HAP-1 (cell line): ENCODE measurements at regions not wholly inside any gene's neighbourhood (a gene's known extent, or its start where the extent isn't known, plus 50 kb on each side); places are given as distances from the start of the nearest gene placed in this dataset.
"Not testable (repeated sequence)": the region's sequence is repeated elsewhere in the genome, so short reads cannot be mapped to it uniquely, and the experiment has no call there.

ENCODE experiments used
- DNase-seq, 2 experiments: peaks; one replicate each; pipeline ENCODE4 v3.0.0-alpha.2; 2016 to 2020; ENCODE audit warnings: low spot score in 2 of 2
- H3K27me3 ChIP-seq: fragments of 250-450 bp; sonication (Bioruptor Pico); 2 replicates; pipeline ENCODE4 v1.5.1; 2020; ENCODE audit warnings: low read depth, mild to moderate bottlenecking, moderate library complexity
- H3K36me3 ChIP-seq: fragments of 250-450 bp; sonication (Bioruptor Pico); replicated peaks from 2 replicates; pipeline ENCODE4 v1.5.1; 2020; ENCODE audit warnings: mild to moderate bottlenecking
- H3K4me1 ChIP-seq: fragments of 250-450 bp; sonication (Bioruptor Pico); 2 replicates; pipeline ENCODE4 v1.5.1; 2020; ENCODE audit warnings: mild to moderate bottlenecking
- H3K4me3 ChIP-seq: fragments of 250-450 bp; sonication (Bioruptor Pico); 2 replicates; pipeline ENCODE4 v1.5.1; 2020; ENCODE audit warnings: mild to moderate bottlenecking, moderate library complexity
- H3K9me3 ChIP-seq: fragments of 250-450 bp; sonication (Bioruptor Pico); 2 replicates; pipeline ENCODE4 v1.5.1; 2020; ENCODE audit warnings: mild to moderate bottlenecking, moderate library complexity
- in situ Hi-C: fragments of 300-500 bp; cut with MboI; formaldehyde crosslinking; loops from 3 replicates; pipeline ENCODE4 v1.14.3; 2020; ENCODE audit warnings: low sequenced_read_pairs, inconsistent platforms, mixed read lengths

- DNase-seq, result no peak
- no peaks in the 10 kb centered on the region for H3K9me3 ChIP-seq
- H3K4me3 ChIP-seq, result no peak overlapping the region
- H3K4me1 ChIP-seq, result no peaks in the 10 kb centered on the region
- in situ Hi-C loops, result no loop called here
- H3K27me3 ChIP-seq, result no peaks in the 10 kb centered on the region
- no peaks in the 10 kb centered on the region for H3K36me3 ChIP-seq
Observed at GRCh38 chr16:35102780-35103403, 1643.5 kb downstream of the TP53TG3F start.

DNA sequence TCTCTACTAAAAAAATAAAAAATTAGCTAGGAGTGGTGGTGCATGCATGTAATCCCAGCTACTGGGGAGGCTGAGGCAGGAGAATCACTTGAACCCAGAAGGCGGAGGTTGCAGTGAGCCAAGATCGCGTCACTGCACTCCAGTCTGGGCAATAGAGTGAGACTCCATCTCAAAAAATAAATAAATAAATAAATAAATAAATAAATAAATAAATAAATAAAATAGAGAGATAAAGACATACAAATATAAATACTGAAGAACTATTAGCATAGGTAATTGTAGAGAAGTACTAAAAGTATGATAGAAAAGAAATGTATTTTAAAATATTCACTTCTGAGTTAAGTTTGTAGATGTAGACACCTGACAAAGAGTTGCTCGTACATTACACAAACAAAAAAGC, 1652.4 kb downstream of the TP53TG3F start:
- H3K9me3 ChIP-seq, H3K36me3 ChIP-seq, H3K4me1 ChIP-seq, DNase-seq, H3K27me3 ChIP-seq, H3K4me3 ChIP-seq, in situ Hi-C loops: not testable (repeated sequence)

- in situ Hi-C loops, result no loop called here
- DNase-seq, result no peak
- Histone ChIP-seq H3K27me3 (no peaks in the 10 kb centered on the region), H3K36me3 (no peaks in the 10 kb centered on the region), H3K4me1 (no peaks in the 10 kb centered on the region), H3K4me3 (no peak overlapping the region), H3K9me3 (no peaks in the 10 kb centered on the region; the same call in 1 of the 2 replicates)
Observed at GRCh38 chr16:35131429-35131828, 1672.0 kb downstream of the TP53TG3F start.

DNA sequence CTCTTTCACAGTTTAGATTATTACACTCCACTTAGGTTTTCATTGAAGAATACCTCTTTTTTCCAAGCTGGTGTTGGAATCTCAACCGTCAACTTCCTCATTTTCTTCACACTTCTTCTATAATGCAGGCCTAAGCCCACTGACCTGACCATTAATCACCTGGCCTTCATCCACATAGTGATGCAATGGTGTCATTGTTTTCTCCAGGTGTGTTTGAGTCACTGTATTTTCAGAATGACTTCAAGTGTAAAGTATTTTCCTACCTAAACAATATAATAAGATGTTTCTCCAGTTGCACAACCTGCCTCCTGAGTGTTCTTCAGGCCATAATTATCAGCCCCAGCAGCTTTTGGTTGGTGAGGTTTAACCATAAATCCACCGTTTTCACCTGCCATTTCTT, 1675.1 kb downstream of the TP53TG3F start:
- Histone ChIP-seq H3K27me3 (no peaks in the 10 kb centered on the region), H3K4me1 (no peaks in the 10 kb centered on the region), H3K4me3 (no peak overlapping the region), H3K36me3 (no peaks in the 10 kb centered on the region), H3K9me3 (no peaks in the 10 kb centered on the region; the same call in 1 of the 2 replicates)
- no peak for DNase-seq
- in situ Hi-C loops, result no loop called here

- in situ Hi-C loops, result no loop called here
- Histone ChIP-seq H3K4me3 (no peak overlapping the region), H3K27me3 (no peaks in the 10 kb centered on the region), H3K4me1 (no peaks in the 10 kb centered on the region), H3K9me3 (no peaks in the 10 kb centered on the region; the same call in 1 of the 2 replicates), H3K36me3 (no peaks in the 10 kb centered on the region)
- no peak for DNase-seq
Observed at GRCh38 chr16:35140293-35140986, 1681.0 kb downstream of the TP53TG3F start.

GRCh38 chr16:35141303-35141702, 1681.9 kb downstream of the TP53TG3F start:
- Histone ChIP-seq H3K27me3 (no peaks in the 10 kb centered on the region), H3K4me1 (no peaks in the 10 kb centered on the region), H3K4me3 (no peak overlapping the region), H3K36me3 (no peaks in the 10 kb centered on the region), H3K9me3 (no peaks in the 10 kb centered on the region; the same call in 1 of the 2 replicates)
- in situ Hi-C loops, result no loop called here
- DNase-seq, result no peak

DNA sequence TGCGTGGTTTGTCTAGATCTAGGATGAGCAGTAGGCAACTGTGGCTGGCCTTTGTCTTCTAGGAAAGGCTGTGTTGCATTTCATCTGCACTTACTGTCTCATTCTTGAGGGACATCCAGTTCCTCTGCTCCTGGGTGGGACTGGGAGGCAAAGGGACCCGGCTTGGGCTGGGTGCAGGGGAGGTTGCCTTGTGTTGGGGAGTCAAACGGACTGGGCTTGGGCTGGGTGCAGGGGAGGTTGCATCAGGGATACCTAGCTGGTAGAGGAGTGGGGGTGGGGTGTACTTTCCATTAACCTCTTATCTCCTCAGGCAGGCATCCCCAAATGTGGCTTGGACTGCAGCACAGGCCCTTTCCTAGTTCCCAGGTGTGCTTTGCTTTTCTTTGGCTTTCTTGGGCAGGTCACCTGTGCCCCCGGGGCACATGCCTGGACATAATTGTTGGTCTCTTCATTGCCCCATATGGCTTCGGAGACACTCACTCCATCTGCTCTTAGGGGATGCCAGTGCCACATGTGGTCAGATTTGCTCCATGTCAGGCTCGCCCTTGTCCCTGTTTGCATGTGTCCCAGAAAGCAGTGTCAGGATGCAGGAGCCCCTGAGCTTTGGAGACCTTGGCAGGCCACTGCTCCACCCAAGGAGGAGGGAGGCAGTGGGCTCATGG, 1682.9 kb downstream of the TP53TG3F start:
- in situ Hi-C loops, result no loop called here
- no peak for DNase-seq
- Histone ChIP-seq H3K4me3 (no peak overlapping the region), H3K4me1 (no peaks in the 10 kb centered on the region), H3K27me3 (no peaks in the 10 kb centered on the region), H3K36me3 (no peaks in the 10 kb centered on the region), H3K9me3 (no peaks in the 10 kb centered on the region; the same call in 1 of the 2 replicates)

- DNase-seq, result no peak
- no peaks in the 10 kb centered on the region for H3K36me3 ChIP-seq
- H3K4me3 ChIP-seq, result no peak overlapping the region
- H3K9me3 ChIP-seq, result no peaks in the 10 kb centered on the region; the same call in 1 of the 2 replicates
- H3K27me3 ChIP-seq, result no peaks in the 10 kb centered on the region
- in situ Hi-C loops, result no loop called here
- no peaks in the 10 kb centered on the region for H3K4me1 ChIP-seq
Observed at GRCh38 chr16:35142809-35143192, 1683.4 kb downstream of the TP53TG3F start.

GRCh38 chr16:35144212-35144932, 1685.0 kb downstream of the TP53TG3F start:
- Histone ChIP-seq H3K36me3 (no peaks in the 10 kb centered on the region), H3K9me3 (no peaks in the 10 kb centered on the region), H3K27me3 (no peaks in the 10 kb centered on the region), H3K4me3 (no peak overlapping the region), H3K4me1 (no peaks in the 10 kb centered on the region)
- no peak for DNase-seq
- in situ Hi-C loops, result no loop called here

DNA sequence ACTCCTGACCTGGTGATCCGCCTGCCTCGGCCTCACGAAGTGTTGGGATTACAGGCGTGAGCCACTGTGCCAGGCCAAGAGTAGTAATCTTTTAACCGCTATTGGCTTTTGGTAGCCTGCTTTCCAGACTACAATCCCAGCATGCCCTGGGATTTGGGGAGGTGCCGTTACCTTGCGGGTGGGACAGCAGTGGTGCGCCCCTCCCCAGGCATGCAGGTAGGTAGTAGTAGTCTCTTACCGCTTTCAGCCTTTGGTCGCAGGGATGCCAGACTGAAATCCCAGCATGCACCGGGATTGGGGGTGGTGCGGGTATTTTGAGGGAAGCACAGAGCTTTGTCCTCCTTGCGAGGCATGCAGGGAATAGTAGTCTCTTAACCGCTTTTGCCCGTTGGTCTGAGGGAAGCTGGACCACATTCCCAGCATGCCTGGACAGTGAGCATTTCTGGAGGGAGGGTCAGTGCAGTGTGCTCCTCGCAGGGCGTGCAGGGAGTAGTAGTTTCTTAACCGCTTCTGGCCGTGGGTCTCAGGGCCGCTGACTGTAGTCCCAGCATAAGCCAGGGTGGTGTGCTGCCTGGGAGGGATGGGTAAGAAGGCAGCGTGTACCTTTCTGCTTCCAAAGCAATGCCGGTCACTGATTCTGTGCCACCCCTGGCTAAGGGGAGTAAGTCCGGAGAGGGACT, 1686.8 kb downstream of the TP53TG3F start:
- in situ Hi-C loops, result no loop called here
- no peak for DNase-seq
- Histone ChIP-seq H3K4me1 (no peaks in the 10 kb centered on the region), H3K9me3 (no peaks in the 10 kb centered on the region), H3K36me3 (no peaks in the 10 kb centered on the region), H3K4me3 (no peak overlapping the region), H3K27me3 (no peaks in the 10 kb centered on the region)

DNA sequence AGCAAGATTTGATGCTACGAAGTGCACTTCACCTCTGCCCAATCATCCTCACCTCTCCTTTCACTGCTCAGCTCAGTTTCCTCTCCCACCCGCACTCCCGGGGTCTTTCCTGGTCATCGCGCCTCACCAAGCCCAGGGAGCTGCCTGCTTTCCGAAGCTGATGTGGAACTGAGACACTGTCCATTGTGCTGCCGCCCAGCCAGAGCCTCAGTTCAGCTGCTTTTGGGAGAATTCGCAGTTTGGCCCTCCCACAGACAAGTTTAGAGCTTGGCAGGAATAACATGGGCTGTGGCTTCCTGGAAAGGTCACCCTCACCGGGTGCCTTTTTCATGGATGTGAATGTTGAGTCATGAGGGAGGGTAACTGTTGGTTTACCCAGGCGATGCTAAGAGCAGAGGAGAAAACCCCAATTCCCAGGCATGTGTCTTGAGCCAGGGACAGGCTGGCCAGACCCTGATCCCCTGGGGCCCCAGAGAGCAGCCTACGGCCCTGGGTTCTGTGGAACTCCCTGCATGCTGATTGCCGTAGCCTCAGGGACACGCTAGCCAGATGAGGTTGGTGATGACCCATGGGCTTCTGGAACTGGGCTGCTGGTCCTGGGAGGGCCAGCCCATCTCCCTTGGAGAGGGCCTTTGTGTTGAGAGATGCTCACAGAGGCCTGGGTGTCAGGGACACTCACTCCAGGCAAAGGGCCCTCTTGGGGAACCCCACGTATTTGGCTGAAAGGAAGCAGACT, 1687.5 kb downstream of the TP53TG3F start:
- Histone ChIP-seq H3K4me3 (no peak overlapping the region), H3K36me3 (no peaks in the 10 kb centered on the region), H3K4me1 (no peaks in the 10 kb centered on the region), H3K9me3 (no peaks in the 10 kb centered on the region), H3K27me3 (no peaks in the 10 kb centered on the region)
- DNase-seq, result no peak
- in situ Hi-C loops, result no loop called here

DNA sequence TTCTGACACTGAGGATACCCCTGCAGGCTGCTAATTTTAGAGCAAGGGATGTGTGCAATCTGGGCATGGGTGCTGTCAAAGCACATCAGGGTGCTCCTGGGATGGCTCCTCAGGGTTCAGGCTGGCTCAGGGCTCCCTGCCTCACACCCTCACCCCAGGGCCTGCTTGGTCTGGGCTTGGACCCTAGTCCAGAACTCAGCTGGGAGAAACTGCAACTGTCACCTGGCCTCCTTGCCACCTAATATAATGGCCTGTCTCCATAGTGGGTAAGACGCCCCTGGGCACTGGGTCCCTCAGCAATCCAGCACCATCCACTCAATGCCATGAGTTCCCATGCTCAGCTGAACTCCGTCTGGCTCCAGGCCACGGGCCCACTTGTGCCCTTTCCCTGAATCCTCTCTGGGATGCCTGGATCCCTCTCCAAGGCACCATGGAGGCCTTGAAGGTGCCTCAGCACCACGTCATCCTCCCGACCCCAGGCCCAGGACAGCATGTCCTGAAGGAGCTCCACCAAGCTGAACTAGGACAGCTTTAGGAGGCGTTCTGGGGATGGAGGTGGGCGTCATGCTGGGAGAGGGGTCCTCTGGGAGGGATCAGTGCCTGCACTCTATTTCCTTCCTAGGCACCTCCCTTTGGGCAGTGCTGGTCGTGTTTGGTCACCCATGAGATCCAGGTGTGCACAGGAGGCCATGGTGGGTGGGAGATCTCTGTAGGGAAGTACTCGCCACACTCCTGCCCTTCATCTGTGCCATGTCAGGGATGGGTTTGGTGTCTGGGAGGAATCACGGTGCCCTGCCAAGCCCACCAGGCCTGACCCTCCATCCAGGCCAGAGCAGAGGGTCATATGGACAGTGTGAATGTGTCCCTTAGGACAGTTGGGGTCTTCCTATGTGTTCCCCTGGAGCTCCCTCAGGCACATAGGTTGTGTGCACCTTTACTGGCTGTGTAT, 1688.4 kb downstream of the TP53TG3F start:
- Histone ChIP-seq H3K9me3 (no peaks in the 10 kb centered on the region), H3K4me1 (no peaks in the 10 kb centered on the region), H3K4me3 (no peak overlapping the region), H3K36me3 (no peaks in the 10 kb centered on the region), H3K27me3 (no peaks in the 10 kb centered on the region)
- no peak for DNase-seq
- in situ Hi-C loops, result no loop called here
